A549 (cell line): ENCODE measurements at regions not wholly inside any gene's neighbourhood (a gene's known extent, or its start where the extent isn't known, plus 50 kb on each side); places are given as distances from the start of the nearest gene placed in this dataset.

ENCODE experiments used
- CBX8 ChIP-seq: fragments of 200-600 bp; sonication (generic); IDR thresholded peaks from 2 replicates; pipeline ENCODE4 v1.6.1; 2016
- EHMT2 ChIP-seq: fragments of 200-600 bp; sonication (generic); IDR thresholded peaks from 2 replicates; pipeline ENCODE4 v1.6.1; 2016; ENCODE audit warnings: antibody characterized with exemption, low read depth, mild to moderate bottlenecking, moderate library complexity
- EP300 ChIP-seq, 2 experiments: fragments of >200 bp; sonication (Bioruptor Twin); formaldehyde crosslinking; IDR thresholded peaks; 2 replicates in 1 of 2; 3 replicates in 1 of 2; pipeline ENCODE4 v1.6.1; 2016 to 2017
- FOSL2 ChIP-seq, 2 experiments: fragments of 450-650 bp in 1 of 2; fragments of >200 bp in 1 of 2; sonication (Bioruptor Twin) in 1 of 2; formaldehyde crosslinking; IDR thresholded peaks; 2 replicates each; pipeline versions ENCODE4 v1.5.0 to v1.6.1; 2016 to 2020; ENCODE audit warnings: mild to moderate bottlenecking in 1 of 2, moderate library complexity in 1 of 2
- PHF8 ChIP-seq: fragments of 200-600 bp; sonication (generic); IDR thresholded peaks from 2 replicates; pipeline ENCODE4 v1.6.1; 2016; ENCODE audit warnings: low read depth, mild to moderate bottlenecking, antibody characterized with exemption, moderate library complexity, borderline replicate concordance
- POLR2A ChIP-seq: IDR thresholded peaks from 2 replicates; pipeline ENCODE4 v1.6.1; 2012; ENCODE audit warnings: mild to moderate bottlenecking, low read length
- POLR2AphosphoS2 ChIP-seq: conservative IDR thresholded peaks from 2 replicates; pipeline ENCODE4 v1.6.1; 2012; ENCODE audit warnings: low read length, improper control_type of control experiment, inconsistent platforms
- RFX5 ChIP-seq: fragments of 450-650 bp; IDR thresholded peaks from 2 replicates; pipeline ENCODE4 v1.7.1; 2014; ENCODE audit warnings: antibody characterized with exemption, mild to moderate bottlenecking, moderate library complexity
- TP53 ChIP-seq: fragments of 250-450 bp; sonication (Bioruptor Pico); IDR thresholded peaks from 2 replicates; pipeline ENCODE4 v1.5.0; 2021; ENCODE audit warnings: mild to moderate bottlenecking, moderate library complexity
- TF ChIP-seq, protein P1 (sequence below): fragments of >200 bp; sonication (Bioruptor Twin); formaldehyde crosslinking; IDR thresholded peaks from 3 replicates; pipeline ENCODE4 v1.5.1; 2016
- TF ChIP-seq, protein P2 (sequence below): fragments of 150-350 bp; IDR thresholded peaks from 2 replicates; pipeline ENCODE4 v1.6.1; 2014; ENCODE audit warnings: low read depth, mild to moderate bottlenecking, low read length

DNA sequence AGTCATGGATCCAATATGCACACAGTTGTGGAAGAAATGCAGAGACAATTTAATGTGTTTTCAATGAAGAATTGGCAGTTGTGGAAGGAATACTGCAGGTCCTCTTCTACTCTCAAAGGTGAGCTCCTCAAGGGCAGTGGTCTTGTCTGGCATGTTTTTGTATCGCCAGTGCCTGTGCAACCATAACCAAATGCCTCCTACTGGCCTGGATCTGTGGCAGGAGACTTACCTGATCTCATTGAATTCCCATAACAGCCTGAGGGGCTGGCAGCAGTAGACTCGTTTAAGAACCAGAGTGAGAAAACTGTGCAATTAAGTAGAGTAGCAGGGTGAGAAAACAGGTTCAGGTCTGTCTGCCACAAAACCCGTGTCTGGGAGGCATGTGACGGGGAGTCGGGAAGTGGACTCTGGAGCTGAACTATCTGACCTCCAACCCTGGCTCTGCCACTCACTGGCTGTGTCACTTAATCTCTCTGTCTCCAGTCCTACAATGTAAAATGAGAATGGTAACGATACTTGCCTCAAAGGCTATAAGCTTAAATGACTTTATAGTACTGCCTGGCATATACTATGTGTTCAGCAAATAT, 268.2 kb upstream of the SSTR1 start:
- TF ChIP-seq POLR2AphosphoS2 (no peak), PHF8 (no peak), POLR2A (no peak), EHMT2 (no peak), CBX8 (no peak), TP53 (CRISPR knock-in tag) (no peak), EP300 (IDR thresholded peaks at IDR 0.05) (no peak), RFX5 (no peak), FOSL2 (IDR thresholded peaks at IDR 0.05) (no peak), FOSL2 (CRISPR knock-in tag; IDR thresholded peaks at IDR 0.05) (no peak)
- TF ChIP-seq, protein P1, sequence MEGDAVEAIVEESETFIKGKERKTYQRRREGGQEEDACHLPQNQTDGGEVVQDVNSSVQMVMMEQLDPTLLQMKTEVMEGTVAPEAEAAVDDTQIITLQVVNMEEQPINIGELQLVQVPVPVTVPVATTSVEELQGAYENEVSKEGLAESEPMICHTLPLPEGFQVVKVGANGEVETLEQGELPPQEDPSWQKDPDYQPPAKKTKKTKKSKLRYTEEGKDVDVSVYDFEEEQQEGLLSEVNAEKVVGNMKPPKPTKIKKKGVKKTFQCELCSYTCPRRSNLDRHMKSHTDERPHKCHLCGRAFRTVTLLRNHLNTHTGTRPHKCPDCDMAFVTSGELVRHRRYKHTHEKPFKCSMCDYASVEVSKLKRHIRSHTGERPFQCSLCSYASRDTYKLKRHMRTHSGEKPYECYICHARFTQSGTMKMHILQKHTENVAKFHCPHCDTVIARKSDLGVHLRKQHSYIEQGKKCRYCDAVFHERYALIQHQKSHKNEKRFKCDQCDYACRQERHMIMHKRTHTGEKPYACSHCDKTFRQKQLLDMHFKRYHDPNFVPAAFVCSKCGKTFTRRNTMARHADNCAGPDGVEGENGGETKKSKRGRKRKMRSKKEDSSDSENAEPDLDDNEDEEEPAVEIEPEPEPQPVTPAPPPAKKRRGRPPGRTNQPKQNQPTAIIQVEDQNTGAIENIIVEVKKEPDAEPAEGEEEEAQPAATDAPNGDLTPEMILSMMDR, result no peak
- TF ChIP-seq, protein P2, sequence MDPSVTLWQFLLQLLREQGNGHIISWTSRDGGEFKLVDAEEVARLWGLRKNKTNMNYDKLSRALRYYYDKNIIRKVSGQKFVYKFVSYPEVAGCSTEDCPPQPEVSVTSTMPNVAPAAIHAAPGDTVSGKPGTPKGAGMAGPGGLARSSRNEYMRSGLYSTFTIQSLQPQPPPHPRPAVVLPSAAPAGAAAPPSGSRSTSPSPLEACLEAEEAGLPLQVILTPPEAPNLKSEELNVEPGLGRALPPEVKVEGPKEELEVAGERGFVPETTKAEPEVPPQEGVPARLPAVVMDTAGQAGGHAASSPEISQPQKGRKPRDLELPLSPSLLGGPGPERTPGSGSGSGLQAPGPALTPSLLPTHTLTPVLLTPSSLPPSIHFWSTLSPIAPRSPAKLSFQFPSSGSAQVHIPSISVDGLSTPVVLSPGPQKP, result no peak
